ENCODE measurements at regions not wholly inside any gene's neighbourhood (a gene's known extent, or its start where the extent isn't known, plus 50 kb on each side); places are given as distances from the start of the nearest gene placed in this dataset.
"Not testable (repeated sequence)": the region's sequence is repeated elsewhere in the genome, so short reads cannot be mapped to it uniquely, and the experiment has no call there.

DNA sequence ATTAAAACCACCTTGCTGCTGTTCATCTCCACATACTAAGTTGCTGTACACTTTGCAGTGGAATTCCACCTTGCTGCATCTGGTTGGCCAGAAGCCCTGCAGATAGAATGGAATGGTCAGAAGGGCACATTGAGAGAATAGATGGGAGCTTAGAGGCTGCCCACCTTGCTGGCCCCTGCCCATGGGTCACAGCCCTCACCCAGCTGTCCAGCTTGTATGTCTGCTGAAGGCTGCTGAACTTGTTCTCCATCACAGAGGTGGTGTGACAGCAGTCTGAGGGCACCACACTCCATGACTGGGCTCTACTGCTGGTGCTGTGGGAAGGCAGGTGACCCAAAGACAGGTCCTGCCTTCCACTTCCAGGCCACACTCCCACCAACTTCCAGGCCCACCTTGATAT lies 1755.4 kb downstream of the TP53TG3F start:
- intact Hi-C loops (cut with micrococcal nuclease) = no loop called here
- H3K27ac ChIP-seq (ENCODE audit: low read length) = no peak overlapping the region
- no peaks in the 10 kb centered on the region for H3F3A ChIP-seq (ENCODE audit: low read length, unreplicated experiment)
- H4K20me1 ChIP-seq (ENCODE audit: low read length) = no peaks in the 10 kb centered on the region
- no peaks in the 10 kb centered on the region for H3K4me1 ChIP-seq (ENCODE audit: insufficient read depth, low read length)
- H3K79me2 ChIP-seq (ENCODE audit: low read length) = no peaks in the 10 kb centered on the region
- no peaks in the 10 kb centered on the region for H3K36me3 ChIP-seq (ENCODE audit: low read depth, low read length)
- H3K27me3 ChIP-seq (ENCODE audit: low read length) = no peaks in the 10 kb centered on the region
- ChIA-PET CTCF (no interaction called here), POLR2A (ENCODE audit: unreplicated experiment) (no interaction called here)
- no peak overlapping the region for H3K4me2 ChIP-seq (ENCODE audit: low read length)
- no peak overlapping the region for H2AFZ ChIP-seq (ENCODE audit: low read length)
- no TSS peak for BruUV-seq (replicated peaks)
- H3K9me3 ChIP-seq (ENCODE audit: low read length) = peaks cover 7% of the 10 kb centered on the region; the same call in 1 of the 2 replicates
- ATAC-seq (no peak), DNase-seq (no peak)
- no peak for TF ChIP-seq EZH2 (IDR thresholded peaks at IDR 0.05; ENCODE audit: low read length, unreplicated experiment)
- no peak for TF ChIP-seq CTCF (conservative IDR thresholded peaks at IDR 0.05; ENCODE audit: low read depth, low read length)
- no peak for TF ChIP-seq EZH2phosphoT487 (IDR thresholded peaks at IDR 0.05; ENCODE audit: borderline replicate concordance, low read length)
- H3K4me3 ChIP-seq (ENCODE audit: low read length) = no peak overlapping the region
- H3K9me2 ChIP-seq (replicated peaks; ENCODE audit: low read length) = no peaks in the 10 kb centered on the region
- H3K9ac ChIP-seq (ENCODE audit: low read length) = no peak overlapping the region

DNA sequence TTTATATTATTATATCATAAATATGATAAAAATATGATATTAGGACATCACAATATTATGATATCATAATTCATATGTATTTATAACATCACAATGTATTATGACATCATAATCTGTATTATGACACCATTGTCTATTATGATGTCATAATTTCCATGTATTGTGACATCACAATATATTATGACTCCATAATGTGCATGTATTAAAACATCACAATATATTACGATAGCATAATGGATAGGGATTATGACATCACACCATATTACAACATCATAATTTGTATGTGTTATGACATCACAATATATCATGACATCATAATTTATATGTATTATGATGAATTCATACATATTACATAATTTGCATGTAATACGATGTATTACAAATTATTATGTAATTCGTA lies 1755.9 kb downstream of the TP53TG3F start:
- H3K79me2 ChIP-seq (ENCODE audit: low read length) = no peaks in the 10 kb centered on the region
- ATAC-seq (no peak), DNase-seq (no peak)
- POLR2A ChIA-PET (ENCODE audit: unreplicated experiment) = no interaction called here
- no peaks in the 10 kb centered on the region for H3K4me1 ChIP-seq (ENCODE audit: insufficient read depth, low read length)
- H3K9me3 ChIP-seq (ENCODE audit: low read length) = peaks cover 7% of the 10 kb centered on the region; the same call in 1 of the 2 replicates
- CTCF ChIA-PET = no interaction called here
- H3K9ac ChIP-seq (ENCODE audit: low read length) = no peak overlapping the region
- H3K27ac ChIP-seq (ENCODE audit: low read length) = no peak overlapping the region
- H2AFZ ChIP-seq (ENCODE audit: low read length) = no peak overlapping the region
- H3K4me3 ChIP-seq (ENCODE audit: low read length) = no peak overlapping the region
- intact Hi-C loops (cut with micrococcal nuclease) = no loop called here
- no peak overlapping the region for H3K4me2 ChIP-seq (ENCODE audit: low read length)
- H3K27me3 ChIP-seq (ENCODE audit: low read length) = no peaks in the 10 kb centered on the region
- H3K36me3 ChIP-seq (ENCODE audit: low read depth, low read length) = no peaks in the 10 kb centered on the region
- no peaks in the 10 kb centered on the region for H4K20me1 ChIP-seq (ENCODE audit: low read length)
- no peak for TF ChIP-seq EZH2phosphoT487 (IDR thresholded peaks at IDR 0.05; ENCODE audit: borderline replicate concordance, low read length)
- TF ChIP-seq CTCF (conservative IDR thresholded peaks at IDR 0.05; ENCODE audit: low read depth, low read length) = no peak
- TF ChIP-seq EZH2 (IDR thresholded peaks at IDR 0.05; ENCODE audit: low read length, unreplicated experiment) = no peak
- no peaks in the 10 kb centered on the region for H3K9me2 ChIP-seq (replicated peaks; ENCODE audit: low read length)
- H3F3A ChIP-seq (ENCODE audit: low read length, unreplicated experiment) = no peaks in the 10 kb centered on the region
- no TSS peak for BruUV-seq (replicated peaks)

GRCh38 chr16:35216261-35216660 lies 1756.8 kb downstream of the TP53TG3F start:
- H4K20me1 ChIP-seq (ENCODE audit: low read length); H3K27ac ChIP-seq (ENCODE audit: low read length); BruUV-seq (replicated peaks); H3F3A ChIP-seq (ENCODE audit: low read length, unreplicated experiment); H3K36me3 ChIP-seq (ENCODE audit: low read depth, low read length); CTCF ChIA-PET; H3K9ac ChIP-seq (ENCODE audit: low read length); H3K4me2 ChIP-seq (ENCODE audit: low read length); H3K4me1 ChIP-seq (ENCODE audit: insufficient read depth, low read length); DNase-seq; H3K27me3 ChIP-seq (ENCODE audit: low read length); ATAC-seq; H2AFZ ChIP-seq (ENCODE audit: low read length); H3K4me3 ChIP-seq (ENCODE audit: low read length); H3K9me3 ChIP-seq (ENCODE audit: low read length); intact Hi-C loops (cut with micrococcal nuclease); POLR2A ChIA-PET (ENCODE audit: unreplicated experiment); H3K9me2 ChIP-seq (replicated peaks; ENCODE audit: low read length); H3K79me2 ChIP-seq (ENCODE audit: low read length): not testable (repeated sequence)

All from PC-3 (cell line).